Parathyroid adenoma (tissue), 2 donors: ENCODE measurements at regions not wholly inside any gene's neighbourhood (a gene's known extent, or its start where the extent isn't known, plus 50 kb on each side); places are given as distances from the start of the nearest gene placed in this dataset.

Source experiments
- H2AFZ ChIP-seq: fragments of 300-600 bp; sonication (generic); one replicate; pipeline ENCODE4 v1.7.0; 2017; ENCODE audit warnings: antibody characterized with exemption, mild to moderate bottlenecking
- H3K27ac ChIP-seq: fragments of 300-600 bp; sonication (generic); one replicate; pipeline ENCODE4 v1.7.0; 2017
- H3K27me3 ChIP-seq: fragments of 300-600 bp; sonication (generic); one replicate; pipeline ENCODE4 v1.7.0; 2017; ENCODE audit warnings: low read length; ENCODE audit not compliant: control insufficient read depth, insufficient read depth
- H3K36me3 ChIP-seq: fragments of 300-600 bp; sonication (generic); one replicate; pipeline ENCODE4 v1.7.0; 2017; ENCODE audit warnings: low read length; ENCODE audit not compliant: control insufficient read depth, insufficient read depth
- H3K4me1 ChIP-seq: fragments of 300-600 bp; sonication (generic); one replicate; pipeline ENCODE4 v1.7.0; 2017; ENCODE audit warnings: control low read depth
- H3K4me2 ChIP-seq: fragments of 300-600 bp; sonication (generic); one replicate; pipeline ENCODE4 v1.7.0; 2017; ENCODE audit warnings: low read length
- H3K4me3 ChIP-seq: fragments of 300-600 bp; sonication (generic); one replicate; pipeline ENCODE4 v1.7.0; 2017; ENCODE audit warnings: low read depth, low read length
- H3K79me2 ChIP-seq: fragments of 300-600 bp; sonication (generic); one replicate; pipeline ENCODE4 v1.7.0; 2017; ENCODE audit warnings: control low read depth
- H3K9ac ChIP-seq: fragments of 300-600 bp; sonication (generic); one replicate; pipeline ENCODE4 v1.7.0; 2017; ENCODE audit warnings: mild to moderate bottlenecking
- H3K9me3 ChIP-seq: fragments of 300-600 bp; sonication (generic); one replicate; pipeline ENCODE4 v1.7.0; 2017; ENCODE audit warnings: low read length; ENCODE audit not compliant: control insufficient read depth
- TF ChIP-seq, protein P1 (sequence below): fragments of 300-600 bp; sonication (generic); IDR thresholded peaks from one replicate; pipeline ENCODE4 v1.7.0; 2017; ENCODE audit warnings: antibody characterized with exemption, mild to moderate bottlenecking
- donor health status: primary hyperparathyroidism.

DNA sequence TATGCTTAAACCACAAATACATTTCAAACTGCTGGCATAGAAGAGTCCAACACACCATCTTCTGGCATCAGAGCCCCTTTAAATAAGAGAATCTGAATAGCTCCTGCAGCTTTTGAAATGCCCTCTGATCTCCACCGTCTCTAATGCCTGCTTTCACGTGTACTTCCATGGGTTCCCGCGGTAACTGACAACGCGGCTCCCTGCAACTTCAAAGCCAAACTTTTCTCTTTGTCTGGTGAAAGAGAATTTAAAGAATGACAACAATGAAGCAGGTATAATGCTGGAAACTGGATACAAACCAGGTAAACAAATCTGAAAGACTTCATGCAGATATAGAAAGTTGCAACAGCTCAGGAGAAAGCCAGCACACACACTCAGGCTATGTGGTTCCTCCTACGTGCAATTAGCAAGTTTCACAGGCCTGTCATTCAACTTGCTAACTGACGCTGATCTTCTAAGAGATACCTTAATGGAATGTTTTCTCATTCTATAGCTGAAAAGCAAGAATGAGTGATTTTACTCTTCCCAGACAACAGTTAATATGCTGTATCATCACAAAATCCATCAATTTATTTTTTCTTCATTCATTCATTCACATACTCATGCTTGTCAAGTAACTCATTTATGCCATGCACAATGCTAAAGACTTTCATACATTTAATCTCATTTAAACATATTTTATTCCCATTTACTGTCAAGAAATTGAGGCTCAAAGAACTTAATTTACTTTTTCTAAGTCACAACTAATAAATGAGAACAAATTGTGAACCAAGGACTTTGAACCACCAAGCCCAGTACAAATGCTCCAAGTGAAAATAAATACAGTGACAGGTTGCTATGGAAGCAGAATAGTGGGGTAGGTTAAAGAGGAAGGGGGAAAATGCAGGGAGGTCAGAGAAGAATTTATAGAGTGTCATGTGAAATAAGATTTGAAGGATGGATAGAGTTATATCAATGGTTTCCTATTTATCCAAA lies 202.7 kb upstream of the SNX7 start:
- H3K9me3 ChIP-seq = no peaks in the 10 kb centered on the region
- H3K9ac ChIP-seq = no peak overlapping the region
- TF ChIP-seq, protein P1, sequence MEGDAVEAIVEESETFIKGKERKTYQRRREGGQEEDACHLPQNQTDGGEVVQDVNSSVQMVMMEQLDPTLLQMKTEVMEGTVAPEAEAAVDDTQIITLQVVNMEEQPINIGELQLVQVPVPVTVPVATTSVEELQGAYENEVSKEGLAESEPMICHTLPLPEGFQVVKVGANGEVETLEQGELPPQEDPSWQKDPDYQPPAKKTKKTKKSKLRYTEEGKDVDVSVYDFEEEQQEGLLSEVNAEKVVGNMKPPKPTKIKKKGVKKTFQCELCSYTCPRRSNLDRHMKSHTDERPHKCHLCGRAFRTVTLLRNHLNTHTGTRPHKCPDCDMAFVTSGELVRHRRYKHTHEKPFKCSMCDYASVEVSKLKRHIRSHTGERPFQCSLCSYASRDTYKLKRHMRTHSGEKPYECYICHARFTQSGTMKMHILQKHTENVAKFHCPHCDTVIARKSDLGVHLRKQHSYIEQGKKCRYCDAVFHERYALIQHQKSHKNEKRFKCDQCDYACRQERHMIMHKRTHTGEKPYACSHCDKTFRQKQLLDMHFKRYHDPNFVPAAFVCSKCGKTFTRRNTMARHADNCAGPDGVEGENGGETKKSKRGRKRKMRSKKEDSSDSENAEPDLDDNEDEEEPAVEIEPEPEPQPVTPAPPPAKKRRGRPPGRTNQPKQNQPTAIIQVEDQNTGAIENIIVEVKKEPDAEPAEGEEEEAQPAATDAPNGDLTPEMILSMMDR = no peak
- H2AFZ ChIP-seq = no peak overlapping the region
- H3K4me2 ChIP-seq = no peak overlapping the region
- H3K27me3 ChIP-seq = no peaks in the 10 kb centered on the region
- no peaks in the 10 kb centered on the region for H3K4me1 ChIP-seq
- no peaks in the 10 kb centered on the region for H3K79me2 ChIP-seq
- H3K27ac ChIP-seq = no peak overlapping the region
- H3K36me3 ChIP-seq = no peaks in the 10 kb centered on the region
- H3K4me3 ChIP-seq = no peak overlapping the region

DNA sequence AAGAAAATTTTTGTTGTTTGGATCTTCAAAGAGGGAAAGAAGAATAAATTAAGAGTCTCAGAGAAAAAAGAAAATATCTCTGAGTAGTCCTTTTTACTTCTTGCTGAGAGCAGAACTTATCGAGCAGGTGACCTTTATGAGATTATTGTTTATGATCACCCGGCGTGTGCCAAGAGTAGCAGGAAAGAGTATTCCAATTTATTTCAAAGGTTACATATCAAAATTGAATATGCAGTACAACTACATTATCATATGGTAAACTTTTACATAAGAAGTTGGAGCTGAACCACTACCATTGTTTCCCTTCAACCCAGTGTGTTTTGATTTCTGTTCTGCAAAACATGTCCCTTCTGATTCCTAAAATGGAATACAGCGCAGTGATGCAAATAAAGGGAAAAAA lies 204.3 kb upstream of the SNX7 start:
- H3K9ac ChIP-seq = no peak overlapping the region
- no peaks in the 10 kb centered on the region for H3K27me3 ChIP-seq
- no peak overlapping the region for H3K4me3 ChIP-seq
- H2AFZ ChIP-seq = no peak overlapping the region
- TF ChIP-seq, protein P1 = no peak
- H3K27ac ChIP-seq = no peak overlapping the region
- no peaks in the 10 kb centered on the region for H3K79me2 ChIP-seq
- H3K9me3 ChIP-seq = no peaks in the 10 kb centered on the region
- H3K4me1 ChIP-seq = no peaks in the 10 kb centered on the region
- H3K36me3 ChIP-seq = no peaks in the 10 kb centered on the region
- no peak overlapping the region for H3K4me2 ChIP-seq

DNA sequence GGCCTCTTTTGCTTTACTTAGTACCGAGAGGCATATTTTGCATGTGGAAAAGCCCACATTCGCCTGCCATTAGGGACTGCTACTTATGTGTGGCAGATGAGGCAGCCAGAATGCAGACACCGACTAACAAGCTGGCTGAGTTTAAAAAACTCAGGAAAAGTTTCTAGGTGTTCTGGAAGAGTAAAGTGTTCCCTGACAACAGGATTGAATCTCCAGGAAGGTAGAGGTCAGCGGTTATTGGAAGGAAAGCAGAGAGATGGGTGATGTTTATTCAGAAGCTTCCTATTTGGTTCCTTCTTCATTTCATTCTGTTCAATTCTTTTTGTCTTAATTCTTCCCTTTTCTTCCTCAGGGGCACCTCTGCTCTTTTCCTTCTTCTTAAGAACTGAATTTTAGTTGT lies 206.9 kb upstream of the SNX7 start:
- Histone ChIP-seq H3K4me1 (no peaks in the 10 kb centered on the region), H3K4me3 (no peak overlapping the region), H3K27me3 (no peaks in the 10 kb centered on the region), H3K36me3 (no peaks in the 10 kb centered on the region), H3K79me2 (no peaks in the 10 kb centered on the region), H3K4me2 (no peak overlapping the region), H2AFZ (no peak overlapping the region), H3K9me3 (no peaks in the 10 kb centered on the region), H3K9ac (no peak overlapping the region), H3K27ac (no peak overlapping the region)
- TF ChIP-seq, protein P1 = no peak

- Histone ChIP-seq H3K9me3 (no peaks in the 10 kb centered on the region), H3K27ac (no peak overlapping the region), H2AFZ (no peak overlapping the region), H3K79me2 (no peaks in the 10 kb centered on the region), H3K36me3 (no peaks in the 10 kb centered on the region), H3K4me3 (no peak overlapping the region), H3K9ac (no peak overlapping the region), H3K4me2 (no peak overlapping the region), H3K4me1 (no peaks in the 10 kb centered on the region), H3K27me3 (no peaks in the 10 kb centered on the region)
- TF ChIP-seq, protein P1 = no peak
These were observed 208.5 kb upstream of the SNX7 start for GRCh38 chr1:98453066-98453465.

GRCh38 chr1:98452162-98452561 lies 209.4 kb upstream of the SNX7 start:
- Histone ChIP-seq H3K27ac (no peak overlapping the region), H3K4me2 (no peak overlapping the region)
- TF ChIP-seq, protein P1 = no peak

More at GRCh38 chr1:98452162-98452561, 209.4 kb upstream of the SNX7 start:
- Histone ChIP-seq H3K79me2 (no peaks in the 10 kb centered on the region), H3K27me3 (no peaks in the 10 kb centered on the region), H3K9me3 (no peaks in the 10 kb centered on the region), H3K4me3 (no peak overlapping the region), H3K9ac (no peak overlapping the region), H3K4me1 (no peaks in the 10 kb centered on the region), H2AFZ (no peak overlapping the region), H3K36me3 (no peaks in the 10 kb centered on the region)
